NCI-H748 treated with DMSO at 0.1 percent for 48 hours (cell line): ENCODE measurements at regions not wholly inside any gene's neighbourhood (a gene's known extent, or its start where the extent isn't known, plus 50 kb on each side); places are given as distances from the start of the nearest gene placed in this dataset.

Source experiments
- DNase-seq: peaks from one replicate; lab custom pipeline; 2025; lab: John Stamatoyannopoulos, UW

- no peak for DNase-seq
Observed at GRCh38 chr11:109804911-109805310, 288.3 kb upstream of the ZC3H12C start.

- no peak for DNase-seq
Observed at GRCh38 chr11:109806205-109806604, 287.0 kb upstream of the ZC3H12C start.

- no peak for DNase-seq
Observed at GRCh38 chr11:109808569-109808968, 284.6 kb upstream of the ZC3H12C start.

- DNase-seq, result no peak
Observed at GRCh38 chr11:109814824-109815223, 278.4 kb upstream of the ZC3H12C start.

GRCh38 chr11:109815500-109816150, 277.6 kb upstream of the ZC3H12C start:
- no peak for DNase-seq

- no peak for DNase-seq
Observed at GRCh38 chr11:109818290-109818689, 274.9 kb upstream of the ZC3H12C start.

- DNase-seq, result no peak
Observed at GRCh38 chr11:109819410-109819809, 273.8 kb upstream of the ZC3H12C start.

- DNase-seq, result no peak
Observed at GRCh38 chr11:109821511-109821910, 271.7 kb upstream of the ZC3H12C start.

- no peak for DNase-seq
Observed at GRCh38 chr11:109822436-109823102, 270.6 kb upstream of the ZC3H12C start.

GRCh38 chr11:109828387-109828786, 264.8 kb upstream of the ZC3H12C start:
- DNase-seq, result no peak

GRCh38 chr11:109838026-109838425, 255.2 kb upstream of the ZC3H12C start:
- no peak for DNase-seq

GRCh38 chr11:109845437-109845836, 247.8 kb upstream of the ZC3H12C start:
- no peak for DNase-seq

- no peak for DNase-seq
Observed at GRCh38 chr11:109847621-109848020, 245.6 kb upstream of the ZC3H12C start.

GRCh38 chr11:109849051-109849450, 244.1 kb upstream of the ZC3H12C start:
- DNase-seq, result no peak

- no peak for DNase-seq
Observed at GRCh38 chr11:109849946-109850345, 243.2 kb upstream of the ZC3H12C start.

- no peak for DNase-seq
Observed at GRCh38 chr11:109851780-109852390, 241.3 kb upstream of the ZC3H12C start.

GRCh38 chr11:109853156-109853776, 239.9 kb upstream of the ZC3H12C start:
- peak; percentile 7 for DNase-seq

- DNase-seq, result no peak
Observed at GRCh38 chr11:109854731-109855130, 238.5 kb upstream of the ZC3H12C start.

GRCh38 chr11:109856928-109857327, 236.3 kb upstream of the ZC3H12C start:
- no peak for DNase-seq

- DNase-seq, result no peak
Observed at GRCh38 chr11:109857637-109858036, 235.6 kb upstream of the ZC3H12C start.

GRCh38 chr11:109858152-109858551, 235.0 kb upstream of the ZC3H12C start:
- DNase-seq, result no peak

- no peak for DNase-seq
Observed at GRCh38 chr11:109859045-109859724, 234.0 kb upstream of the ZC3H12C start.
